EH (cell line): ENCODE measurements at regions not wholly inside any gene's neighbourhood (a gene's known extent, or its start where the extent isn't known, plus 50 kb on each side); places are given as distances from the start of the nearest gene placed in this dataset.

ENCODE experiments used
- DNase-seq: peaks from one replicate; pipeline ENCODE4 v3.0.0-alpha.2; 2015; ENCODE audit warnings: low read depth

DNA sequence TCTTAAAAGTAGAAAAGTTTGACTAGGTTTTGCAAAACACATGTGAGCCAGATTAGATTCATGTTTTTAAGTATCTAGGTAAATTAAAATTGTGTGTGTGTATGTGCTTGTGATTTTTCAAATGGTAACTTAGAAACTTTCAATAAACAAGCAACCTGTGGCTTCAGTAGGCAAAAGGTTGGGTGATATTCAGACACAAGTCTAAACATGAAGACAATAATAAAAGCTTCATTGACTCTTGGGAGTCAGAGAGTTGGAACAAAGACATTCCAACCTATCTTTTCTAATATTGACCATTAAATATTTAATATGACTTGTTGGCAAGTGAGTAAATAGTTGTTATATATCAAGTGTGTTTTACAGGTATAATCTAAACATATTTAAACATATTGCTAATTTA, 1049.6 kb upstream of the ADGRL4 start:
- DNase-seq = no peak

DNA sequence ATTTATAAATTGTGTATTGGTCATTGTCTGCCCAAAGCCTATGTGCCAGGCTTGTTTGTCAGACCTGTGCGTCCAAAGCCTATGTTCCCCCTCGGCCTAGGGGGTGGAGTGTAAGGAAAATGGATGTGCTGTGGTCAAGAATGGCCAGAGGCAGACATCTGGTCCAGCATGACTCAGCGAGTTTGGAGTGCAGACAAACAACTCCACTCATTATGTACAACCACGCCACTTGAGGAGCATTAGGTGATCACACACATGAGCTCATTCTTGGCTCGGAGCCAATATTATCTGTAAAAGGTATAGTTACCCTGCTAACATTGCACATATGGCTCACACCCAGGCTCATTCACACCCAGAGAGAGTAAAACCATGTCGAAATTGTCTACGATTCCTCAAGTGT, 1047.6 kb upstream of the ADGRL4 start:
- DNase-seq = peak; percentile 22

DNA sequence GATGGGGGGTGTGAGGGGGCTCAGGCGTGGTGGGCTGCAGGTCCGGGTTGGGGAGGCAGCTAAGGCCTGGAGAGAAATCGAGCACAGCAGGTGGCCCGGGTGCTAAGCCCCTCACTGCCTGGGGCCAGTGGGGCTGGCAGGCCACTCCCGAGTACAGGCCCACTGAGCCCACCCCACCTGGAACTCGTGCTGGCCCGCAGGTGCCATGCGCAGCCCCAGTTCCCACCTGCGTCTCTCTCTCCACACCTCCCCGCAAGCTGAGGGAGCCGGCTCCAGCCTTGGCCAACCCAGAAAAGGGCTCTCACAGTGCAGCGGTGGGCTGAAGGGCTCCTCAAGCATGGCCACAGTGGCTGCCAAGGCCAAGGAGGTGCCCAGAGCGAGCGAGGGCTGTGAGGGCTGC, 1047.1 kb upstream of the ADGRL4 start:
- DNase-seq = no peak

DNA sequence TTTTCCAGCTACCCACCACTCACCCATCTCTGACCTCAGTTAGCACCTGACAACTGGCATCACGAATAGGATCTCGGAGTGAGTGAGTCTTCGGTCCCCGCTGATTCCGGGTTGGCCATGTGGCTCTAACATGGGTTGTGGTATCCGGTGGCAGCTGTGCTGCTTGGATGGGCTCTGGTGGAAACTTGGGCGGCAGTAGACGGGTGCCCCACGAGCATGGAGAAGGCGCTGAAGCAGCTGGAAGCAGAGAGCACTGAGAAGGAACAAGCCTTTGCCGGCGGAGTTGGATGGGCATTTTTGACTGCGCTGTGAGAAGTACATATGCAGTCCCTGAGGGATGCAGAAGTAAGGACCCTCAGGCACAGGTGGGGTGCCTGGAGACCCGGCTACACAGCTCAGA, 1044.0 kb upstream of the ADGRL4 start:
- no peak for DNase-seq

DNA sequence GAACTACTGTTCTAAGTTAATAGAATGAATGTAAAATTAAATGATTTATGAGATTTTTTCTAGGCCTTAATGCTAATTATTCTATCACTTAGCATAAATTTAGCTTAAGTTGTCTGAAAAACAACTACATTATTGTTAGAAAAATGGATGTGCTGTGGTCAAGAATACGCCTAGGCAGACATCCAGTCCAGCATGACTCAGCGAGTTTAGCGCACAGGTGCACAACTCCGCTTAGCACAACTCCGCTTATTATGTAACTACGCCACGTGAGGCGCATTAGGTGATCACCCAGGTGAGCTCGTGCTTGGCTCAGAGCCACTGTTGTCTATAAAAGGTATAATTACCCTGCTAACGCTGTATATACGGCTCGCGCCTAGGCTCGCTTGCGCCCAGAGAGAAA, 1043.6 kb upstream of the ADGRL4 start:
- no peak for DNase-seq

DNA sequence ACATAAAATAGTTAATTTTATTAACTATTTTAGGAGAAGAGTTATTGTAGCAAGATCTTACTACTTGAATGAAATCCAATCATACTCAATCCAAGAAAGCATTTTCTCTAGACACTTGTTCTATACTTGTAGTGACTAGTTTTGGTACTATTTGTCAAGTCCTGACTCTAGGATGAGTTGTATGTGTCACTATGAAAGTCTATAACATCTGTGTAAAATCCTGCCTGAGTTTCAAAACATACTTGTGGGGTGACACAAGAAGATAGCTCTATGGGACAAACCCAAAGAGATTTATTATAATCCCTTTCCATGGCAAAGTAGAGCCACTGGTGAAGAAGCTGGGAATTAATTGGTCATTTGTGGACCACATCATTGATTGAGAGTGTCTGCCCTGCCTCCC, 1042.2 kb upstream of the ADGRL4 start:
- no peak for DNase-seq

DNA sequence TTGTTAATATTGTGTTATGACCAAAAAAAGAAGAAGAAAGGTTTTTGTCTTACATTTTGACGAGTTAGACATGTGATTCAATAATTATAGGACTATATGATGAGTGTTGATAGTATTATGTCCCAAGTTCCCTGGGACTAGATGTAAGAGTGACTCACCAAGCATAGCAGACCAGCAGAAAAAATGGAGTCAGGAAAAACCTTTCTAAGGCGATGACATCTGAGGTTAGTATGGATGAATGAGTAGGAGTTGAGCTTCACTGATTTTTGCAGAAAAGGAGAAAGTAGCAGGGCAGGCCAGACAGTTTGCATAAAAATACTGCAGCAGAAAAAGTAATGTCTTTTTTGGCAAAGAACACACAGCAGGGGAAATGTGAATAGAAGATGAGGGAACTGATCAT, 1041.3 kb upstream of the ADGRL4 start:
- DNase-seq = no peak

DNA sequence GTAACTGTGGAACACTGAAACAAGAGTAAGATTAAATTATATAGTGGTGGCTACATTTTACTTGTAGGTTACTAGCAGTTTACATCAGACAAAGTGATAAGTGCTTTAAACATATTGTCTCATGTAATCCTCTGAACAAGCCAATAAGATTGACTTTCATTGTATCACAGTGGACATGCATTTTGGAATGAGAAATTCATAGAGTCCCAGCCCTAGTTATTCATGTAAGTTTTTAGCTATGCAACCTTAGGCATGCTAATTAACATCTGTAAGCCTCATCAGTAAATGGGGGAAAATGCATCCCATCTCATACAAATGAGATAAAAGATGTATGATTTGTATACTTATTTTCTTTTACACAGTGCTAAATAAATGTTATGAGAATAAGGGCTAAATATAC, 1038.1 kb upstream of the ADGRL4 start:
- DNase-seq = no peak

DNA sequence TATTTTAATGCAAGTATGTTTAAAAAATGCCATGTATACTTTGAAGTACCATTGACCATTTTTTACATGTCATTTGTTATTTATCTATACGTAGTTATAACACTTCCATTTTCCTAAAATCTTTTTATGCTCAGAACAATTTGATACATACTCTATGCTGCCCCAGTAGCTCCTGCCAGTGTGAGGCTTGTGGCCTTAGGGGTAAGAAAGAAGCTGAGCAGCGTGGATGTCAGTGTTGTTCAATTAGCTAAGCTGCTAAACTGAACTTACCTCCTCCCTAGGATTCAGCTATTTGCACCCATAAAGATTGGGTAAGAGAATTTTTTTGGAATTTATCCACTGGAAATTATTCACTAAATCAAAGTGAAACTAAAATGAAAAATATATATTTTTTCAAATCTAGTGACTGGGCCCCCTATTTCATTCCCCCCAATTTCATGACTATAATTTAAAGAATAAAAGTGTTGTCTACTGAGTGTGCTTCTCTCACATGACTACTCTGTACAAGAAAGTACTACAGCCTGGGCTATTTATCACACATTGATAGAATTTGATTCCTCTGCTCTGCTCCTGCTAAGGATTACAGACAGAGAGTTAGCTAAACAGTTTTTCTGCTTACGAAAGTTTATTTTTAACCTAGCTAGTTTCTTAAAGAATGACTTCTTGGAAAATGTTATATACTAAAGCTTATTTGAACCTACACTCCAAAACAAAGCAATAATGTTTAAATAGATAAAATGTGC, 1030.3 kb upstream of the ADGRL4 start:
- no peak for DNase-seq

DNA sequence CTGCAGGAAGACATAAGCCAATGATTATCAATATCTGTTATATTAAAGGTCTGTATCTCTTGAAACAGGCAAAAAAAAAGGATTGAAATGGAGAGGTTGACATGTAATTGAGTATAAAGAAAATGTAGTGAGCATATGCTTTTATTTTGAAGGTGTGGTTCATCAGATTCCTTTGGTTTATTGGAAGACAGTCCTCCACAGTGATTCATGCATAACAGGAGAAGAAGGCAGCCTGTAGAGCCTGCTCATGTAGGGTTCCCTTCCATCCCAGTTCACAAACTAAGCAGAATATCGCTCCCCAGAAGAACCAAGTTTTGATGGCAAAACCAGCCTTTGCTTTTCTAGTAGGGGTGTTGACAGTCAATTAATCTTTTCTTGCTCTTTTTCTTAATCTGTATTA, 1016.8 kb upstream of the ADGRL4 start:
- no peak for DNase-seq

DNA sequence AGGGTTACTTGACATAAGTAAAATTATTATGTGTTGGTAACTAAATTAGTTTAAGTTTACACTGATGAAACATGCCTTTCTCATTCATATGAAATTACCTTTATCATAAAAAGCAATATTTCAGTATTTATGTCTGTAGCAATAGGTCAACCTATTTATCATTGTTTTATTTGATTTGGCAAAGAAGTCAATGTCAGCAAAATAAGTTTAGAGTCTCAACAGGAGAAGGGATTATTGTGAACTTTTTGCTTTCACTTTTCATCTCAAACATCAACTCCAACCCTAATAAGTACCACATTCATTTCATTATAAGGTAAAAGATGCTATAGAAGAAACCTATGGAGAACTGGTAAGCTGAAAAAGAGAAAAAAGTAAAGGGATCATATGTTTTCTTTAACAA, 1015.4 kb upstream of the ADGRL4 start:
- DNase-seq = no peak

DNA sequence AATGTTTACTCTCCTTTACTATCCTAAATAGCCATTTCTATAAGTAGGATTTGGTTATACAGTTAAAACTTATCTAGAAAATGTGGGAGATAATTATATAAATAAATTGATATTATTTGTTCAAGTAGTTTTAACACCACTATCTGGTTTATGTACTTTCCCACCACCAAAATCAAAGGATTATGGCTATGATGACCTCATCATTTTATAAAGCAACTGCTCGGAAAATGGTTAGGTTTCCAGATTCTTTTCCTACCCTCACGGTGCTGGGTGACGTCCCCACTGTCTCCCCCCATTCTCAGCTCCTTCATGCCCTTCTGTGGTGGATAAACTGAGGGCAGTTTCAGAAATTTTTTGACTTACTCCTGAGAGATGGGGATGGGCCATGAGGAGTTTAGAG, 1011.8 kb upstream of the ADGRL4 start:
- no peak for DNase-seq

DNA sequence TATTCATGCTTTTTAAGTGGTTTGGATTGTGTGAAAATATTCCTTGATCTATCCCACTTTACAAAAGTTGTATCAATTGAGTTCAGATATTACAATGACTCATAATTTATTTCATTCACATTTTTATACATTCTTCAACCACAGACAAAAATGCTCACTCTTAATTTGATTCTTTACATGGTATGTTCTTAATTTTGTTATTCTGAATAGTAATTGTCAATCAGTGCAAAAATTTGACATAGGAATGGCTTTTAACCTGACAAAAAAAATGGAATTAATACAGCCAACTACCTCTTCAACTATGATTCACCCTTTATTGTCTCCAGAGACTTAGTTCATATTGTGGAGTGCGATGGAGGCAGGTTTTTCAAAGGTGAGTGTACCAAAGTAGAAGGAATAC, 1002.4 kb upstream of the ADGRL4 start:
- no peak for DNase-seq

DNA sequence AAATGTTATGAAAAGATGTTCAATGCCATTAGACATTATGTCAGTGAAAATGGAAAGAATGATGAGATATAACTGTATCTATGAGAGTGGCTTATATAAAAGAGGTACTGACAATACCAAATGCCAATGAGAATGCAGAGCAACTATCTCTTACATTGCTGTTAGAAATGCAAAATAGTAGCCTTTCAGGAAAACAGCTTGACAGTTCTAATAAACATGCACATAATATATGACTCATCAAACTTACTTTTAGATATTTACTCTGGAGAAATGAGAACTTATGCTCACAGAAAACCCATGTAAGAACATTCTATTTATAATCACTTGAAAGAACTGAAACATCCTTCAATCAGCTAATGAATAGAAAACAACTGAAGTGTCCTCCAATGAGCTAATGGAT, 996.7 kb upstream of the ADGRL4 start:
- DNase-seq = no peak

DNA sequence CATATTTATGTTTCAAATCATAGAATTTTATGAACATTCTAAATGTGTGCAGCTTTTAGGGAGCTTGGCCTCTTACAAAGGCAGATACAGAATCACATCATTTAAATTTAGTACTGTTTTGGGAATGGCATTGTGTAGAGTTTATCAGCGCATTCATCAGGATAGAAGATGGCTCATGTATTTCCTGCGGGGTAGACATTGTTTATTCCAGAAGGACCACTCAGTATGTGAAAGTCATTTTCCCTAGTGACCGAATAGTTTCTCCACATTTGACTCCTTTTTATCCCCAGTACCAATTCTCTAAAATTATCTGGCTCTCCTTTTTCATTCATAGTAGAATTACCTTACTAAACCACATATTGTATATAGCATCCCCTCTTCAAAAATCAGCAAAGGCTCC, 981.9 kb upstream of the ADGRL4 start:
- DNase-seq = no peak

DNA sequence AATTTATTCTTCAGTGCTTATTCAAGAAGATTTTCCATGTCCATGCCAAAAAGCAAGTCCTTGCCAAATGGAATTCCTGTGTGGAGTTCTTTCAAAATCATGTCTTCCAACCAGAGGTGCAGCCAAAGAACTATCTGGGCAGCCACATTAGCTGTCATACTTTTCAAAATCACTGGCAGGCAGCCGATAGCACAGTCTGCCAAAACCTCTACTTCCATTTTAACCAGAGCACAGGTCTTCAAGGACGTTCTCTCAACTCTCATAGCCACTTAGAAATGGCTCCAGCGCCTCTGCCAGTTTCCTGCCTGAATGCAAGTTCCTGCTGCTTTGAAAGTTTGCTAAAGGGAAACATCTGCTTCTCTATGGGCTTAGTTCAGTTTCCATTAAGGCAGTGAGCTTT, 975.7 kb upstream of the ADGRL4 start:
- DNase-seq = peak; percentile 54

DNA sequence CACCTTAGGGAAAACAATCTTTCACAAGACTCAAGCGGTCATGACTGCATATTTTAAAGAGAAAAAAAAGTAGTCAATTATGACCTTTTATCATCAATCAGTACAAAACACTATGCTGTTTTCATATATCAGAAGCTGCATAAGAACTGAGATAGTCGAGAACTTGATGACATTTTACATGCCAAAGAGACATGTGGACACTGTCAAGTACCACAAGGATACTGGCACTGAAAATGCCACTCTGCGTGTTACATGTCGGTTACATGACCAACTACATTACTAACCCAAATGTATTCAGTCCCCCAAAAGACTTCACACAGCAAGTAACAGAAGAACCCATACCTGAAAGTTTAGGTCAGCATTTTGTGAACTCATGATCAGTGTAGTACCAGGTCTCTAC, 975.0 kb upstream of the ADGRL4 start:
- DNase-seq = no peak

DNA sequence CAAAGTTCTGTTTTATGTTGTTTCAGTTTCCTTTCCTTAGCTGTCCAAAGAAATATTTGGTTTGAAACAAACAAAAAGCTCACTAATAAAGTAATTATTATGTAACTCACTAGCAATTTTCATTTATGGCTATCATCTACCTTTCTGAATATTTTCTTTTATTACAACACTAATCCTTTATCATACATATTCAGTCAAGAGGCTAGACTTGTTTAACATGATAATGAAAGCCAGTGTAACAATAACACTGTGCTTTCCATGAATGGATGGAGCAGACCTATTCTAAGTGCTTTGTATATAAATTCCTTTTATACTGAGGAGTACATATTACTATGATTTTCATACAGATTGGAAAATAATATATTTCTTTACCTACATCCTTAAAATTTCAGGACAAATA, 972.8 kb upstream of the ADGRL4 start:
- no peak for DNase-seq

DNA sequence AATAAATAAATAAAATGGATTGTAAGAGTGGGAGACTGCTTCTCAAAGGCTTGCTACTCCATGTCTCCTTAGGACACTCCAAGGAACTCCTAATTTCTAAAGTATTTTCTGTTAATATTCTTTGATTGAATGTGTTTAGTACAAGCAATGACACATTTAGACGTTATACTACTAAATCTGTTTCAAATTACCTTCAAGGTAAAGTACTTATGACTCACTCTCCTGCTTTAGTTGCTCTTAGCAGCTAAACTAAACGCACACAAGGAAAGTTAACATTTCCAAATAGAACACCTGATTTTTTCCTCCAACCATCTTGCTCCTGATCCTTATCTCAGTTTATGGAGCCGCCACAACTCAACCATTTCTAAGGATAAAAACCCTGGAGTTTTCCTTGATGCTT, 969.8 kb upstream of the ADGRL4 start:
- DNase-seq = no peak

DNA sequence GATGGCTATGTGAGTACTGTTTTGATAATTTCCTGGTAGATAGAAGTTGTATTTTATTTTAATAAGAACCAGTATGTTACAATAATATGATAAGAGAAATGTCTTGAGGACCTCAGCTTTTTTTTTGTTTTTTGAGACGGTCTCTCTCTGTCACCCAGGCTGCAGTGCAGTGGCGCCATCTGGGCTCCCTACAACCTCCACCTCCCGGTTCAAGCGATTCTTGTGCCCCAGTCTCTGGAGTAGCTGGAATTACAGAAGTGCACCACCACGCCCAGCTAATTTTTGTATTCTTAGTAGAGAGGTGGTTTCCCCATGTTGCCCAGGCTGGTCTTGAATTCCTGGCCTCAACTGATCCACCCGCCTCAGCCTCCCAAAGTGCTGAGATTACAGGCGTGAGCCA, 968.1 kb upstream of the ADGRL4 start:
- DNase-seq = no peak

DNA sequence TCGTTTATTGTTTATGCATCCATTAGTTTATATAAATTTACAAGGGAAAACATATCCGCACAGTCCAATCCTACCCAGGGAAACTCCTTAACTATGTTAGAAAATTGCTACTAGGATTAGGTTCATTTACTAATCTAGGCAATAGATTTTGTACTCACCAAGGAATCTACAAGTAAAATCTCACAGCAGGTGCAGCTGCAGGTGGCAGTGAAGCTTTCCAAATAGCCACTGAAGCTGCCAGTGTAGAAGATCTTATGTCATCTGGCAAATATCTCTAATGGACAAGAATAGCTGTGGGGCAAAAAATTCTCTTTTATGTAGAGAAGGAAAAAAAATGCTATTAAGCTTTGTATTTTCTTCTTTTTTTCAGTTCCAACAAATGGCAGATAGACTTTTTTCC, 963.4 kb upstream of the ADGRL4 start:
- DNase-seq = no peak

DNA sequence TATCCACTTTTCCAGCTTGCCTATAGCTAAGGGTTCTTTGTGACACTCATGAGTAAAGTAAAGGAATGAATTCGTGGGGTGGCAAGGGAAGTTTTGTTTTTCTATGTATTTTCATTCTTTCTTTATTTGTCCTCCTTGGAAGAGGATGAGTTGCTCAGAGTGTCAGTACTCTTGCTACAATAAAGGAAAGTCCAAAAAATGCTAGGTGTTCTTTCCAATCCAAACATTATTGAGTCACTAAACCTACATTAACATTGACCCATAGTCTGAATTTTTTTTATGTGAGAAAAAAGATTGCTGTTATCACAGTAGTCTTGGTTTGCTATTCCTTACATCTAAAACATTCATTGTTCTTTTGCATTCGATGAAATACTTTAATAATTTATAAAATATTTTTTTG, 959.9 kb upstream of the ADGRL4 start:
- DNase-seq = no peak

DNA sequence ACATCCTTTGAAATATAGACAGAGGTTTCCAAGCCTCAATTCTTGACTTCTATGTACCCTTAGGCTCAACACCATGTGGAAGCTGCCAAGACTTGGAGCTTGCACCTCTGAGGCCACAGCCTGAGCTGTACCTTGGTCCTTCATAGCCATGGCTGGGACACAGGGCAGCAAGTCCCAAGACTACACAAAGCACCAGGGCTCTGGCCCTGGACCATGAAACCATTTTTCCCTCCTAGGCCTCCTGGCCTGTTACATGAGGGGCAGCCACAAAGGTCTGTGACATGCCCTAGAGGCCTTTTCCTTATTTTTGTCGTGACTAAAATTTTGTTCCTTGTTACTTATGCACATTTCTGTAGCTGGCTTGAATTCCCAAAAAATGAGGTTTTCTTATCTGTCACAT, 953.1 kb upstream of the ADGRL4 start:
- no peak for DNase-seq

DNA sequence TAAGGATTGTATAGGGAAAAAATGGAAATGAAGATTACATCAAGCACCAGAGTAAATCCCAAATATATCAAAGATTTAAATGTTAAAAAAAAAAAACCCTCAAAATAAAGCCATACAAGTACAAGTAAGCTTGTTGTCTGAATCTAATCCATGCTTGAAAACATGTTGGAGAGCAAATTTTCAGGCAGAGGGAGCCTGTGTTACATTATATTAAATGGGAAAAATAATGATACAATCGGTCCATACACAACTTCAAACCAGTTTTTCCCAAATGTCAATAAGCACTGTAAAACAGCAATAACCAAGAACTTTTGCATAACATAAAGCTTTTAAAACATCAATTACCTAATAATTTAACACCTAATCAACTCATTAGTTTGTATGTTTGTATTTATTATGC, 949.4 kb upstream of the ADGRL4 start:
- DNase-seq = no peak

DNA sequence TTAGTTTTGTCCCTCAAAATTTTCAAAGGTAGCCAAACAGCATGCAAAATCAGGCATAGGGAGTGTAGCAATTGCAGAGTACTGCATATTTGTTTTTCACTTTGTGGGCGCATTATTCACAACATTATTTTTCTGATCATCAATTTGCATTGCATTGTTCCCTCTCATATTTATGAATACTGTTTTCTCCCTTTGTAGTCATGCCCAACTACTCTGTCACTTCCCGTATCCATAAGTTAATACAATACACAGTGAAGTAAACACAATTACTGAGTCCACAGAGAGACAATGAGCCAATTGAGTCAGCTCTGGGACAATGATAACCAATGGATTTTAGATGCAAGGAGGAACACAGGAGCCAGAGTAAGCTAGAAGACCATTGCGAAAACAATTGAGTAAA, 944.0 kb upstream of the ADGRL4 start:
- no peak for DNase-seq
